ENCODE measurements at regions not wholly inside any gene's neighbourhood (a gene's known extent, or its start where the extent isn't known, plus 50 kb on each side); places are given as distances from the start of the nearest gene placed in this dataset.

DNA sequence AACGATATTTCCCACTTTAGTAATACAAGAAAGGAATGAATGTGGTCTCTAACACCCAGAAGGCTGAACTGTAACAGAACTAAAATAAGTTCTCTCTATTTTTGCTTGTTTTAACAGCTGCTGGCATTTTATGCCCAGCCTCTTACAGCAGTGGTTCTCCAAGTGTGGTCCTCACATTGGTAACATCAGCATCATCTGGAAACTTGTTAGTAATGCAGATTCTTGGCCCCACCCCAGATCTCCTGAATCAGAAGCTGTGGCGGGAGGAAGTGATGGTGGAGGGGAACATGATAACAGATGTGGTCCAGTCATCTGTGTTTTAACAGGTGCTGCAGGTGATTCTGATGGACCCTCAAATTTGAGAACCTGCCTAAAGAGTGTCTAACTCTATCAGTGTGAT is 170.1 kb downstream of the TMEM26 start:
- H3K9me3 ChIP-seq (ENCODE audit: low read length): no peaks in the 10 kb centered on the region
- no peak overlapping the region for H2AFZ ChIP-seq (ENCODE audit: low read length)
- no peak overlapping the region for H3K4me2 ChIP-seq (ENCODE audit: low read depth, low read length)
- 0 out of 5 replicates have a peak, but pooled peaks cover 0 to 2% of the 10 kb centered on the region in 2 experiments for H3K27me3 ChIP-seq (ENCODE audit: control insufficient read depth in 1 of 2, insufficient read depth in 2 of 2, low read length in 2 of 2)
- POLR2A ChIA-PET: no interaction called here
- ATAC-seq (no peak), DNase-seq (ENCODE audit: low spot score) (no peak), FAIRE-seq (no peak)
- intact Hi-C loops (cut with micrococcal nuclease; ENCODE audit: unreplicated experiment) (no loop called here), in situ Hi-C loops (cut with HindIII; ENCODE audit: extremely low pct_ligation_motif_present, low pct_unique_long_range_greater_than_20kb) (no loop called here)
- no peaks in the 10 kb centered on the region for H4K20me1 ChIP-seq (ENCODE audit: insufficient read depth, low read length)
- no peaks in the 10 kb centered on the region for H3K79me2 ChIP-seq (ENCODE audit: insufficient read depth, low read length)
- BruUV-seq (replicated peaks): no TSS peak
- H3K36me3 ChIP-seq (replicated peaks in 1 of 2; ENCODE audit: control insufficient read depth in 1 of 2, insufficient read depth in 2 of 2, low read length in 2 of 2): no peaks in the 10 kb centered on the region
- TF ChIP-seq ZNF335 (CRISPR knock-in tag; IDR thresholded peaks at IDR 0.05): no peak
- TF ChIP-seq ZNF160 (CRISPR knock-in tag; IDR thresholded peaks at IDR 0.05): no peak
- TF ChIP-seq ZNF7 (CRISPR knock-in tag; IDR thresholded peaks at IDR 0.05): no peak
- no peak for TF ChIP-seq CBX5 (CRISPR knock-in tag; IDR thresholded peaks at IDR 0.05; ENCODE audit: borderline replicate concordance)
- TF ChIP-seq, protein P1, sequence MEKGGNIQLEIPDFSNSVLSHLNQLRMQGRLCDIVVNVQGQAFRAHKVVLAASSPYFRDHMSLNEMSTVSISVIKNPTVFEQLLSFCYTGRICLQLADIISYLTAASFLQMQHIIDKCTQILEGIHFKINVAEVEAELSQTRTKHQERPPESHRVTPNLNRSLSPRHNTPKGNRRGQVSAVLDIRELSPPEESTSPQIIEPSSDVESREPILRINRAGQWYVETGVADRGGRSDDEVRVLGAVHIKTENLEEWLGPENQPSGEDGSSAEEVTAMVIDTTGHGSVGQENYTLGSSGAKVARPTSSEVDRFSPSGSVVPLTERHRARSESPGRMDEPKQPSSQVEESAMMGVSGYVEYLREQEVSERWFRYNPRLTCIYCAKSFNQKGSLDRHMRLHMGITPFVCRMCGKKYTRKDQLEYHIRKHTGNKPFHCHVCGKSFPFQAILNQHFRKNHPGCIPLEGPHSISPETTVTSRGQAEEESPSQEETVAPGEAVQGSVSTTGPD (CRISPR knock-in tag; IDR thresholded peaks at IDR 0.05): no peak
- no peak for TF ChIP-seq ZNF337 (CRISPR knock-in tag; IDR thresholded peaks at IDR 0.05; ENCODE audit: borderline replicate concordance, low read depth)
- no peaks in the 10 kb centered on the region for H3K4me1 ChIP-seq (ENCODE audit: insufficient read depth, low read length)
- CTCF ChIA-PET (ENCODE audit: low intra/inter-chr PET ratio, low total read pairs): interaction anchor here (4.4 kb wide), 1 partner anchor 466 kb away, joined by 26 read pairs; no protein-coding TSS in a partner anchor
- no peak overlapping the region for H3K27ac ChIP-seq (ENCODE audit: extremely low read length, insufficient read depth, low read length)
- H3K4me3 ChIP-seq (replicated peaks in 1 of 3; ENCODE audit: insufficient read depth in 1 of 3, low read depth in 2 of 3, low read length in 3 of 3): no peak overlapping the region
- no peak overlapping the region for H3K9ac ChIP-seq (ENCODE audit: insufficient read depth, low read depth, low read length)
- 72% methylated on average over 2 of the region's 2 CpGs for WGBS (ENCODE audit: low lambda C conversion rate)

DNA sequence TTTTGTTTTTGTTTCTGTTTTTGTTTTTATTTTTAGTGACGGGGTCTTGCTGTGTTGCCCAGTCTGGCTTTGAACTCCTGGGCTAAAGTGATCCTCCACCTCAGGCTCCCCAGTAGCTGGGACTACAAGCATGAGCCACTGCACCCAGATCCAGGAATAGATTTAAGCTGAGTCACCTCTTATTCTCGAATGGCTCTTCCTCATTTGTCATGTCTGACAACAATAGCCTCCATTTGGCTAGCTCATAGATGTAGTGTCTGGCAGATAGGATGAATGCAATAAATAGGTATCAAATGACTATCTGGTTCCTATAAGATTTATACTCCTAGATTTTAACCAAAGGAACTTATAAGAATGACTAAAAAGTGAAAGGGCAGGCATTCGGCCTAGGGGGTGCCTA is 172.9 kb downstream of the TMEM26 start:
- ATAC-seq (no peak), FAIRE-seq (no peak), DNase-seq (ENCODE audit: low spot score) (no peak)
- H2AFZ ChIP-seq (ENCODE audit: low read length): no peak overlapping the region
- TF ChIP-seq PHF5A (CRISPR knock-in tag; IDR thresholded peaks at IDR 0.05; ENCODE audit: low read depth, unreplicated experiment) (no peak), MAFK (conservative IDR thresholded peaks at IDR 0.05 in 1 of 2, IDR thresholded peaks at IDR 0.05 in 1 of 2; ENCODE audit: low read length in 2 of 2) (peak; percentile 14 to 27; a peak in 1 of 4 replicates), NFE2L2 (IDR thresholded peaks at IDR 0.05; ENCODE audit: low read length) (peak; percentile 48; the same call in 1 of the 2 replicates), ZFP36L1 (CRISPR knock-in tag; IDR thresholded peaks at IDR 0.05) (no peak), POLR2A (IDR thresholded peaks at IDR 0.05; ENCODE audit: insufficient read depth in 1 of 2, low read depth in 2 of 2, low read length in 2 of 2) (no peak), ZNF788 (CRISPR knock-in tag; IDR thresholded peaks at IDR 0.05; ENCODE audit: borderline replicate concordance) (no peak)
- ChIA-PET POLR2A (no interaction called here), CTCF (ENCODE audit: low intra/inter-chr PET ratio, low total read pairs) (no interaction called here)
- H3K4me1 ChIP-seq (ENCODE audit: insufficient read depth, low read length): no peaks in the 10 kb centered on the region
- no peaks in the 10 kb centered on the region for H3K36me3 ChIP-seq (replicated peaks in 1 of 2; ENCODE audit: control insufficient read depth in 1 of 2, insufficient read depth in 2 of 2, low read length in 2 of 2)
- H3K9ac ChIP-seq (ENCODE audit: insufficient read depth, low read depth, low read length): no peak overlapping the region
- no peak overlapping the region for H3K4me3 ChIP-seq (replicated peaks in 1 of 3; ENCODE audit: insufficient read depth in 1 of 3, low read depth in 2 of 3, low read length in 3 of 3)
- intact Hi-C loops (cut with micrococcal nuclease; ENCODE audit: unreplicated experiment) (no loop called here), in situ Hi-C loops (cut with HindIII; ENCODE audit: extremely low pct_ligation_motif_present, low pct_unique_long_range_greater_than_20kb) (no loop called here)
- no peaks in the 10 kb centered on the region for H3K79me2 ChIP-seq (ENCODE audit: insufficient read depth, low read length)
- no peaks in the 10 kb centered on the region for H3K9me3 ChIP-seq (ENCODE audit: low read length)
- no TSS peak for BruUV-seq (replicated peaks)
- 46% methylated on average over 3 of the region's 3 CpGs for WGBS (ENCODE audit: low lambda C conversion rate)
- H3K4me2 ChIP-seq (ENCODE audit: low read depth, low read length): no peak overlapping the region
- H3K27me3 ChIP-seq (ENCODE audit: control insufficient read depth in 1 of 2, insufficient read depth in 2 of 2, low read length in 2 of 2): 0 out of 5 replicates have a peak, but pooled peaks cover 0 to 2% of the 10 kb centered on the region in 2 experiments
- no peaks in the 10 kb centered on the region for H4K20me1 ChIP-seq (ENCODE audit: insufficient read depth, low read length)
- H3K27ac ChIP-seq (ENCODE audit: extremely low read length, insufficient read depth, low read length): no peak overlapping the region
